ENCODE measurements at regions not wholly inside any gene's neighbourhood (a gene's known extent, or its start where the extent isn't known, plus 50 kb on each side); places are given as distances from the start of the nearest gene placed in this dataset.

DNA sequence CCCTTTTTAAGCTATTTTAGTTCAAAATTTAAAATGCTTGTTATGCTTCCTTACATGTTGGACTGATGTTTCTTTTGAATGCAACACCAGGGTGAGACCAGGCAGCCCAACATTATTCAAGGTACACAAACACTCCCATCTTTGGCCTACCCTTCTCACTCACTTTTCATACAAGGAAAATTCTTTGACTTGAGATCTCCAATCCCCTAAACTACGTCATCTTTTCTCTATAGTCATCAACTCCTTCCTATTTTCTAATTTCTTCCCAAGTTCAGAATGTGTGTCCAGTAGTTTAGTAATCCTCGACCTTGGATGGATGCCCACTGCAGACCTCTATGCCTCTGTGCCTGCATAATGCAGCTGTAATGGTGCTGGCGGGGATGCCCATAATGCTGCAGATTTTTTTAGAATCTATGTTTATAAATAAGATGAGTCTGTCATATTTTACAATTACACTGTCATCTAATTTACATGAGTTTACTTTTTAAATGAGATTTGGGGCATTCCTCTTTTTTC lies 108.7 kb downstream of the ID4 start:
- Histone ChIP-seq H3K27me3 (no peaks in the 10 kb centered on the region), H4K20me1 (ENCODE audit: low read depth) (no peaks in the 10 kb centered on the region), H3F3A (ENCODE audit: low read depth) (no peaks in the 10 kb centered on the region), H3K4me1 (no peaks in the 10 kb centered on the region), H3K9ac (no peak overlapping the region), H3K27ac (no peak overlapping the region), H3K4me3 (no peak overlapping the region), H3K4me2 (no peak overlapping the region), H2AFZ (replicated peaks) (no peak overlapping the region), H3K9me3 (ENCODE audit: low read depth) (no peaks in the 10 kb centered on the region), H3K79me2 (ENCODE audit: low read depth) (no peaks in the 10 kb centered on the region), H3K36me3 (no peaks in the 10 kb centered on the region)
- H3K4me1 Mint-ChIP-seq = no peaks in the 10 kb centered on the region
- no peak overlapping the region for H3K4me3 Mint-ChIP-seq
- H3K27me3 Mint-ChIP-seq (ENCODE audit: insufficient read depth, low read depth) = no peaks in the 10 kb centered on the region
- H3K9me3 Mint-ChIP-seq = peaks cover 5% of the 10 kb centered on the region
- no peak for DNase-seq (ENCODE audit: low spot score)
- H3K27ac Mint-ChIP-seq = no peak overlapping the region
- TF ChIP-seq EZH2 (IDR thresholded peaks at IDR 0.05) (no peak), EZH2phosphoT487 (IDR thresholded peaks at IDR 0.05) (no peak)
- TF ChIP-seq, protein P1, sequence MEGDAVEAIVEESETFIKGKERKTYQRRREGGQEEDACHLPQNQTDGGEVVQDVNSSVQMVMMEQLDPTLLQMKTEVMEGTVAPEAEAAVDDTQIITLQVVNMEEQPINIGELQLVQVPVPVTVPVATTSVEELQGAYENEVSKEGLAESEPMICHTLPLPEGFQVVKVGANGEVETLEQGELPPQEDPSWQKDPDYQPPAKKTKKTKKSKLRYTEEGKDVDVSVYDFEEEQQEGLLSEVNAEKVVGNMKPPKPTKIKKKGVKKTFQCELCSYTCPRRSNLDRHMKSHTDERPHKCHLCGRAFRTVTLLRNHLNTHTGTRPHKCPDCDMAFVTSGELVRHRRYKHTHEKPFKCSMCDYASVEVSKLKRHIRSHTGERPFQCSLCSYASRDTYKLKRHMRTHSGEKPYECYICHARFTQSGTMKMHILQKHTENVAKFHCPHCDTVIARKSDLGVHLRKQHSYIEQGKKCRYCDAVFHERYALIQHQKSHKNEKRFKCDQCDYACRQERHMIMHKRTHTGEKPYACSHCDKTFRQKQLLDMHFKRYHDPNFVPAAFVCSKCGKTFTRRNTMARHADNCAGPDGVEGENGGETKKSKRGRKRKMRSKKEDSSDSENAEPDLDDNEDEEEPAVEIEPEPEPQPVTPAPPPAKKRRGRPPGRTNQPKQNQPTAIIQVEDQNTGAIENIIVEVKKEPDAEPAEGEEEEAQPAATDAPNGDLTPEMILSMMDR (IDR thresholded peaks at IDR 0.05) = no peak
- H3K36me3 Mint-ChIP-seq = no peaks in the 10 kb centered on the region

DNA sequence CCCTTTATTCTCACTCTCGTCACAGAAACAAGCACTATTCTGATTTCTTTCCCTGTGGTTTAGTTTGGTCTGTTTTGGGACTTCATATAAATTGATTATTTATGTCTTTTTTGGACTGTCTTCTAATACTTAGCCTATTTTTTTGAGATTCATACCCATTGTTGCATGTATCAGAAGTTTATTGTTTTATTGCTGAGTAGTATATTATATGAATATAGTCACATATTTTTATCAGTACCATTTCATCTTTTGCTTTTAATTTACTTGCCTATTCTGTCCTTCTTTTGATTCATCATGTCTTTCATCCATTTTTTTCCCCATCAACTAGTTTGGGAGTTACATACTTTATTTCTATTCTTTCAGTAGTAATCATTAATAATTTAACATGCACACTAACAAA lies 112.0 kb downstream of the ID4 start:
- Mint-ChIP-seq H3K4me3 (no peak overlapping the region), H3K9me3 (peaks cover 9% of the 10 kb centered on the region), H3K27me3 (ENCODE audit: insufficient read depth, low read depth) (no peaks in the 10 kb centered on the region), H3K36me3 (no peaks in the 10 kb centered on the region), H3K4me1 (no peaks in the 10 kb centered on the region), H3K27ac (no peak overlapping the region)
- Histone ChIP-seq H3F3A (ENCODE audit: low read depth) (no peaks in the 10 kb centered on the region), H3K27me3 (no peaks in the 10 kb centered on the region), H3K4me2 (no peak overlapping the region), H3K4me3 (no peak overlapping the region), H3K27ac (no peak overlapping the region), H3K9ac (no peak overlapping the region), H2AFZ (replicated peaks) (no peak overlapping the region), H3K9me3 (ENCODE audit: low read depth) (no peaks in the 10 kb centered on the region), H3K79me2 (ENCODE audit: low read depth) (no peaks in the 10 kb centered on the region), H4K20me1 (ENCODE audit: low read depth) (no peaks in the 10 kb centered on the region), H3K36me3 (no peaks in the 10 kb centered on the region), H3K4me1 (no peaks in the 10 kb centered on the region)
- no peak for DNase-seq (ENCODE audit: low spot score)
- TF ChIP-seq, protein P1 (IDR thresholded peaks at IDR 0.05) = no peak
- no peak for TF ChIP-seq EZH2phosphoT487 (IDR thresholded peaks at IDR 0.05)

DNA sequence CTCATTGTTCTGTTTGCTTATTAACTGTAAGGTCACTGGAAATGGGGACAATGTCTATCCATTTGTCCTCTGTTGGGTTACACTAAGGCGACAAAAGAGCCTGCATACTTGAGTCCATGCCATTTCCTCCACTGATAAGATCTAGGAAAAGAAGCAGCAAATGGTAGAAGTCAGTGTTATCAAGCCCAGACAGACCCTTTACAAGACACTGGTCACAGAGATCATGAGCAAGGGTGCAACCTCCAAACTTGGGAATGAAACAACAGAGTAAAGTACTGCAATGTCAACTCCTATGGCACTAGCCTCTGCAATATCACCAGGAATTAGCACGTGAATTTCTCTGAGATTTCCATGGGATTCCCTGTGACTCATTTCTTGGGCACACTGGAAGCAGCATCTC lies 126.9 kb downstream of the ID4 start:
- no peak overlapping the region for H3K27ac Mint-ChIP-seq
- no peak overlapping the region for H3K4me3 Mint-ChIP-seq
- peaks cover 7% of the 10 kb centered on the region for H3K4me1 Mint-ChIP-seq
- H2AFZ ChIP-seq (replicated peaks) = no peak overlapping the region
- no peaks in the 10 kb centered on the region for H3K9me3 ChIP-seq (ENCODE audit: low read depth)
- no peaks in the 10 kb centered on the region for H3K79me2 ChIP-seq (ENCODE audit: low read depth)
- no peak overlapping the region for H3K9ac ChIP-seq
- H3K36me3 Mint-ChIP-seq = no peaks in the 10 kb centered on the region
- H4K20me1 ChIP-seq (ENCODE audit: low read depth) = no peaks in the 10 kb centered on the region
- H3K27me3 ChIP-seq = no peaks in the 10 kb centered on the region
- H3K27me3 Mint-ChIP-seq (ENCODE audit: insufficient read depth, low read depth) = peaks cover 5% of the 10 kb centered on the region
- H3K27ac ChIP-seq = no peak overlapping the region
- no peaks in the 10 kb centered on the region for H3K36me3 ChIP-seq
- H3F3A ChIP-seq (ENCODE audit: low read depth) = no peaks in the 10 kb centered on the region
- H3K4me2 ChIP-seq = no peak overlapping the region
- H3K4me3 ChIP-seq = no peak overlapping the region
- TF ChIP-seq, protein P1 (IDR thresholded peaks at IDR 0.05) = no peak
- TF ChIP-seq EZH2 (IDR thresholded peaks at IDR 0.05) (no peak), EZH2phosphoT487 (IDR thresholded peaks at IDR 0.05) (no peak)
- DNase-seq (ENCODE audit: low spot score) = no peak
- H3K4me1 ChIP-seq = peaks cover 8% of the 10 kb centered on the region
- peaks cover 6% of the 10 kb centered on the region for H3K9me3 Mint-ChIP-seq
